ENCODE measurements at regions not wholly inside any gene's neighbourhood (a gene's known extent, or its start where the extent isn't known, plus 50 kb on each side); places are given as distances from the start of the nearest gene placed in this dataset.

DNA sequence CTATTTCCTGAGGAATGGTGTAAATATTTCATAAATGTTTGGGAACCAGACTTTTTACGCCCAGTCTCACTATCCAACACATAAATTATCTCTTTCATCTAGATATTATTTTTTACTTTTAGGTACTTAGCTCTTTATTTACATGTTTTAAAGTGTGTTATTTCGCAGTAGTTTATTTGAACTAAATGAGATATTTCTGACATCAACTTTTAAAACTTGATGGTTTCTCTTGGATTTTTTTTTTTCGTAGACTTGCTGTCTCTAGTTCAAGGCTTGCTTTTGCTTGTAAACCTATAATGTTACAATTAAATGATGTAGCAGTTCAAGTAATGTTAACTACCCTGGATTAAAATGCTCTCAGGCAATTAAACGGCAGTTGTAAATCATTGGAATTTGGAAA is 241.7 kb upstream of the PDE3A start:
- TF ChIP-seq, protein P1, sequence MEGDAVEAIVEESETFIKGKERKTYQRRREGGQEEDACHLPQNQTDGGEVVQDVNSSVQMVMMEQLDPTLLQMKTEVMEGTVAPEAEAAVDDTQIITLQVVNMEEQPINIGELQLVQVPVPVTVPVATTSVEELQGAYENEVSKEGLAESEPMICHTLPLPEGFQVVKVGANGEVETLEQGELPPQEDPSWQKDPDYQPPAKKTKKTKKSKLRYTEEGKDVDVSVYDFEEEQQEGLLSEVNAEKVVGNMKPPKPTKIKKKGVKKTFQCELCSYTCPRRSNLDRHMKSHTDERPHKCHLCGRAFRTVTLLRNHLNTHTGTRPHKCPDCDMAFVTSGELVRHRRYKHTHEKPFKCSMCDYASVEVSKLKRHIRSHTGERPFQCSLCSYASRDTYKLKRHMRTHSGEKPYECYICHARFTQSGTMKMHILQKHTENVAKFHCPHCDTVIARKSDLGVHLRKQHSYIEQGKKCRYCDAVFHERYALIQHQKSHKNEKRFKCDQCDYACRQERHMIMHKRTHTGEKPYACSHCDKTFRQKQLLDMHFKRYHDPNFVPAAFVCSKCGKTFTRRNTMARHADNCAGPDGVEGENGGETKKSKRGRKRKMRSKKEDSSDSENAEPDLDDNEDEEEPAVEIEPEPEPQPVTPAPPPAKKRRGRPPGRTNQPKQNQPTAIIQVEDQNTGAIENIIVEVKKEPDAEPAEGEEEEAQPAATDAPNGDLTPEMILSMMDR (IDR thresholded peaks at IDR 0.05) = no peak
- TF ChIP-seq POLR2A (IDR thresholded peaks at IDR 0.05) = no peak
- Histone ChIP-seq H3K9me3 (no peaks in the 10 kb centered on the region), H3K36me3 (no peaks in the 10 kb centered on the region), H3K4me1 (no peaks in the 10 kb centered on the region), H3K27ac (no peak overlapping the region), H3K4me3 (no peak overlapping the region), H3K27me3 (no peaks in the 10 kb centered on the region)
- no peak for DNase-seq

DNA sequence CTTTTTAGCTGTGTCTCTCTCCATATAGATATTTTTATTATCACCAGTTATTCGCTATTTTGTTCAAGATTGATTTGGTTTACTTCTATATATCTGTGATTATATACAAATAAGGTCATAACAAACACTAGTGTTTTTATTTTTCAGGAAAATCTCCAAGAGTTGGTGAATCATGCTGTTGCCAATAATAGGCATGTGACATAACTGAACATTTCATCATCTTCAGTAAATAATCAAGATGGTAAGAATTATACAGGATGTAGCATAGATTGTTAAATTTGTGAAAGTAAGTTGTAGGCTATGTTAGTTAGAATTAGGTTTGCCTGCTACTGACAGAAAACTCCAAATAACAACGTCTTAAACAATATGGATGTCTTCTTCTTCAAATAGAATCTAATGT is 240.9 kb upstream of the PDE3A start:
- H3K27ac ChIP-seq = no peak overlapping the region
- TF ChIP-seq, protein P1 (IDR thresholded peaks at IDR 0.05) = no peak
- TF ChIP-seq POLR2A (IDR thresholded peaks at IDR 0.05) = no peak
- no peaks in the 10 kb centered on the region for H3K9me3 ChIP-seq
- DNase-seq = no peak
- no peaks in the 10 kb centered on the region for H3K4me1 ChIP-seq
- no peaks in the 10 kb centered on the region for H3K36me3 ChIP-seq
- no peak overlapping the region for H3K4me3 ChIP-seq
- no peaks in the 10 kb centered on the region for H3K27me3 ChIP-seq

DNA sequence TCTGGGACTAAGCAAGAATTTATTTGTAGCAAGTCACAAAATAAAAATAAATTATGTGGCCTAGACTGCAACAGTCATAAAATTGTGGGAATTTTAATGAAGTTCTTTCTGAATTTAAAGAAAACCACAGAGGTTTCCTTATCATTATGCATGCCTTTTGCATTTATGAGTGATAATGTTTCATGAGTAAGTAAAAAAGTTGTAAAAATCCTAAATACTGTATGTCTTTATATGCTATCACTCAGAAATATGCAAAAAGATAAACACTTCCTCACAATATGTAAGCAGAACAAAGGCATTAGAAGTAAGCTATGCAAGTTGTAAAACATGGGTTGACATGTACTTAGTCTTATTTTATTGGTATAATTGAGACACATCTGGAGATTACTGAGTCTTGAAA is 239.4 kb upstream of the PDE3A start:
- TF ChIP-seq, protein P1 (IDR thresholded peaks at IDR 0.05) = no peak
- TF ChIP-seq POLR2A (IDR thresholded peaks at IDR 0.05) = no peak
- no peaks in the 10 kb centered on the region for H3K4me1 ChIP-seq
- H3K4me3 ChIP-seq = no peak overlapping the region
- H3K27me3 ChIP-seq = no peaks in the 10 kb centered on the region
- H3K9me3 ChIP-seq = no peaks in the 10 kb centered on the region
- DNase-seq = no peak
- no peak overlapping the region for H3K27ac ChIP-seq
- H3K36me3 ChIP-seq = no peaks in the 10 kb centered on the region

DNA sequence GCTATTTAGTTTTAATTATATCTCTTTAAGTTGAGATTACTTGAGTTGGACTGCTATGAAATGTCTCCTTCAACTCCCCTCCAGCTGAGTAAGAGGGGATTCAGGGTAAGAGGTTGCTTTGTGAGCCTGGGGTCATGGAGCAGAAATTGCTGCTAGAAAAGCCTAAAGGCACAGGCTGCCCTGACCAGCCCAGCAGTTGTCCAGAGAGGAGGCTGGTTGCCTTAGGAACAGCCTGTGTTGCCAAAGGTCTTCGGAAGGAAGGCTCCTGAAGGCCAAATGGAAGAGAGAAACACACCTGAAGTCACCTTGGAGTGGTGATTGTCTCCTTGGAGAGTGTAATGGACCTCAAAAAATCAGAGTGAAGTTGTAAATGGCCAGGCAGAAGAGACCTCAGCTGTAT is 235.5 kb upstream of the PDE3A start:
- no peak for DNase-seq
- no peaks in the 10 kb centered on the region for H3K4me1 ChIP-seq
- no peaks in the 10 kb centered on the region for H3K36me3 ChIP-seq
- no peak overlapping the region for H3K27ac ChIP-seq
- no peaks in the 10 kb centered on the region for H3K27me3 ChIP-seq
- TF ChIP-seq, protein P1 (IDR thresholded peaks at IDR 0.05) = no peak
- no peak for TF ChIP-seq POLR2A (IDR thresholded peaks at IDR 0.05)
- H3K9me3 ChIP-seq = no peaks in the 10 kb centered on the region
- H3K4me3 ChIP-seq = no peak overlapping the region

DNA sequence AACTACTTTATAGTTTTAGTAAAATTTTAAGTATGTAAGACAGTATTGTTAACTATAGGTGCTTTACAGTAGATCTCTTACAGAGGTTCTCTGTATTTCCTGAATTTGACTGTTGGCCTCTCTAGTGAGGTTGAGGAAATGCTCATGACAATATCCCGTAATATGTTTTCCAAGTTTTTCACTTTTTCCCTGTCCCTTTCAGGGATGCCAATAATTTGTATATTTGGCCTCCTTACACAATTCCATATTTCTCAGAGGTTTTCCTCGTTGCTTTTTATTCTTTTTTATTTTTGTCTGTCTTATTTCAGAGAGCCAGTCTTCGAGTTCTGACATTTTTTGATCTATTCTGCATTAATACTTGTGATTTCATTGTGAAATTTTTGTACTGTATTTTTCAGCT is 233.7 kb upstream of the PDE3A start:
- H3K27ac ChIP-seq = no peak overlapping the region
- H3K4me3 ChIP-seq = no peak overlapping the region
- H3K36me3 ChIP-seq = no peaks in the 10 kb centered on the region
- TF ChIP-seq, protein P1 (IDR thresholded peaks at IDR 0.05) = no peak
- no peak for TF ChIP-seq POLR2A (IDR thresholded peaks at IDR 0.05)
- H3K9me3 ChIP-seq = no peaks in the 10 kb centered on the region
- DNase-seq = no peak
- H3K27me3 ChIP-seq = no peaks in the 10 kb centered on the region
- H3K4me1 ChIP-seq = no peaks in the 10 kb centered on the region

DNA sequence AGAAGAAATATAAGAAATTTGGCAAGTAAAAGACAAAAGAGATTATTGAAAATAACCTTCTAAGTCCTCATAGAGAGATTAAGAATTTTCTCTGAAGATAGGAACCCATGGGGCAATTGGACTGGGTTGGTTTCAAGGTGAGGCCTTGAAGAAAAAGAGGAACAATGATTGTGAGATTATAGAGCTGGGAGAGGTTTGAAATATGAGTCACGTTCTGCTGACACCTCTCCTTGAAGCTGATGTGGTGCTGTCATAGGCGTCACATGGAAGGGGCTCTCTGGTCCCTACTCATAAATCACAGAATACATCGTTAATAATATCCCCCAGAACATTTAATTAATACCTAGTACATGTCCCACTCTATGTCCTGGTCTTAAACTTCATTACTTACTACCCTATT is 227.6 kb upstream of the PDE3A start:
- Histone ChIP-seq H3K27ac (no peak overlapping the region), H3K27me3 (no peaks in the 10 kb centered on the region), H3K4me3 (no peak overlapping the region), H3K4me1 (no peaks in the 10 kb centered on the region), H3K36me3 (no peaks in the 10 kb centered on the region), H3K9me3 (no peaks in the 10 kb centered on the region)
- DNase-seq = no peak
- TF ChIP-seq POLR2A (IDR thresholded peaks at IDR 0.05) = no peak
- TF ChIP-seq, protein P1 (IDR thresholded peaks at IDR 0.05) = no peak

All from Peyer's patch (tissue), 4 donors.